ENCODE measurements at regions not wholly inside any gene's neighbourhood (a gene's known extent, or its start where the extent isn't known, plus 50 kb on each side); places are given as distances from the start of the nearest gene placed in this dataset.

DNA sequence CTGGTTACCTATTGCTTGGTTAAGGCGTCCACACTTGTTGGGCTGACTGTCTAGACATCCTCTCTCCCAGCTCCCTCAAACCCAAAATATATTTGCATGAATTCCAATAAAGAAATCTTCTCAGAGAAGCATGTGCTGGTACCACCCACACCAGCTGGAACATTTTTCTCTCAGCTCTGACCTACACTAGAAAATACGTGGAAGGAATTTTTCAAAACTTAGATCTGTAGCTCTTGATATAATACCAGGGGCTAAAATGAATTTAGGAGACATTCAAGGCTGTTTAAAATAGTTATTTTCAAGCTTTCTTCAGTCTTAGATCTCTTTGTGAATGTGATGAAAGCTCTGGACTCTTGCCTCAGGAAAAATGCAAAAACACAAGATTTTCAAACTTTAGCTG lies 590.4 kb downstream of the PDCD6IP start:
- Histone ChIP-seq H3K79me2 (ENCODE audit: control insufficient read depth, insufficient read depth, low read length) (no peaks in the 10 kb centered on the region), H3K27me3 (replicated peaks in 1 of 2; ENCODE audit: control insufficient read depth in 2 of 2, insufficient read depth in 2 of 2, low read length in 1 of 2) (no peaks in the 10 kb centered on the region), H3K27ac (ENCODE audit: control insufficient read depth, insufficient read depth) (no peak overlapping the region), H3K9me3 (replicated peaks; ENCODE audit: control insufficient read depth, insufficient read depth, low read length) (no peaks in the 10 kb centered on the region), H3K9ac (ENCODE audit: control insufficient read depth, insufficient read depth, low read length) (no peak overlapping the region), H4K20me1 (ENCODE audit: control insufficient read depth, insufficient read depth) (no peaks in the 10 kb centered on the region), H3K36me3 (ENCODE audit: control insufficient read depth in 2 of 2, insufficient read depth in 2 of 2, low read length in 1 of 2) (no peaks in the 10 kb centered on the region), H3K4me3 (no peak overlapping the region), H3K4me2 (ENCODE audit: control insufficient read depth, insufficient read depth) (no peak overlapping the region), H2AFZ (ENCODE audit: control insufficient read depth, low read depth, low read length) (no peak overlapping the region), H3K4me1 (ENCODE audit: control insufficient read depth, insufficient read depth, low read length) (no peaks in the 10 kb centered on the region)
- ChIA-PET SMC1A (ENCODE audit: uncharacterized antibody, unreplicated experiment) (interaction anchor here (1.3 kb wide), 1 partner anchor 128 kb away, joined by 3 read pairs; no protein-coding TSS in a partner anchor), POLR2A (no interaction called here), RAD21 (ENCODE audit: unreplicated experiment) (no interaction called here), CTCF (no interaction called here)
- ATAC-seq (no peak), DNase-seq (ENCODE audit: low read depth, low spot score) (no peak), FAIRE-seq (no peak)
- no TSS peak for BruUV-seq (replicated peaks)
- in situ Hi-C loops (cut with MboI) (no loop called here), intact Hi-C loops (cut with micrococcal nuclease; ENCODE audit: unreplicated experiment) (loop anchor here (5.0 kb wide), 1 partner anchor 183 kb away; no protein-coding TSS in a partner anchor)
- WGBS (ENCODE audit: insufficient coverage, insufficient replicate concordance, low lambda C conversion rate, missing lambda C conversion rate), result 8% methylated on average over 2 of the region's 2 CpGs
- TF ChIP-seq CREM (IDR thresholded peaks at IDR 0.05; ENCODE audit: low read depth) (no peak), RUNX3 (IDR thresholded peaks at IDR 0.05; ENCODE audit: low read length) (no peak), POLR2AphosphoS5 (IDR thresholded peaks at IDR 0.05; ENCODE audit: low read length) (no peak), YBX1 (IDR thresholded peaks at IDR 0.05) (no peak), RAD51 (IDR thresholded peaks at IDR 0.05) (no peak), SMAD5 (IDR thresholded peaks at IDR 0.05; ENCODE audit: low read depth) (no peak), FOXK2 (IDR thresholded peaks at IDR 0.05) (no peak), CBX5 (IDR thresholded peaks at IDR 0.05; ENCODE audit: low read depth) (no peak), SMC3 (IDR thresholded peaks at IDR 0.05; ENCODE audit: borderline replicate concordance, low read length) (no peak), SREBF2 (IDR thresholded peaks at IDR 0.05; ENCODE audit: low read length) (no peak)
- TF ChIP-seq, protein P1, sequence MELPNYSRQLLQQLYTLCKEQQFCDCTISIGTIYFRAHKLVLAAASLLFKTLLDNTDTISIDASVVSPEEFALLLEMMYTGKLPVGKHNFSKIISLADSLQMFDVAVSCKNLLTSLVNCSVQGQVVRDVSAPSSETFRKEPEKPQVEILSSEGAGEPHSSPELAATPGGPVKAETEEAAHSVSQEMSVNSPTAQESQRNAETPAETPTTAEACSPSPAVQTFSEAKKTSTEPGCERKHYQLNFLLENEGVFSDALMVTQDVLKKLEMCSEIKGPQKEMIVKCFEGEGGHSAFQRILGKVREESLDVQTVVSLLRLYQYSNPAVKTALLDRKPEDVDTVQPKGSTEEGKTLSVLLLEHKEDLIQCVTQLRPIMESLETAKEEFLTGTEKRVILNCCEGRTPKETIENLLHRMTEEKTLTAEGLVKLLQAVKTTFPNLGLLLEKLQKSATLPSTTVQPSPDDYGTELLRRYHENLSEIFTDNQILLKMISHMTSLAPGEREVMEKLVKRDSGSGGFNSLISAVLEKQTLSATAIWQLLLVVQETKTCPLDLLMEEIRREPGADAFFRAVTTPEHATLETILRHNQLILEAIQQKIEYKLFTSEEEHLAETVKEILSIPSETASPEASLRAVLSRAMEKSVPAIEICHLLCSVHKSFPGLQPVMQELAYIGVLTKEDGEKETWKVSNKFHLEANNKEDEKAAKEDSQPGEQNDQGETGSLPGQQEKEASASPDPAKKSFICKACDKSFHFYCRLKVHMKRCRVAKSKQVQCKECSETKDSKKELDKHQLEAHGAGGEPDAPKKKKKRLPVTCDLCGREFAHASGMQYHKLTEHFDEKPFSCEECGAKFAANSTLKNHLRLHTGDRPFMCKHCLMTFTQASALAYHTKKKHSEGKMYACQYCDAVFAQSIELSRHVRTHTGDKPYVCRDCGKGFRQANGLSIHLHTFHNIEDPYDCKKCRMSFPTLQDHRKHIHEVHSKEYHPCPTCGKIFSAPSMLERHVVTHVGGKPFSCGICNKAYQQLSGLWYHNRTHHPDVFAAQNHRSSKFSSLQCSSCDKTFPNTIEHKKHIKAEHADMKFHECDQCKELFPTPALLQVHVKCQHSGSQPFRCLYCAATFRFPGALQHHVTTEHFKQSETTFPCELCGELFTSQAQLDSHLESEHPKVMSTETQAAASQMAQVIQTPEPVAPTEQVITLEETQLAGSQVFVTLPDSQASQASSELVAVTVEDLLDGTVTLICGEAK (IDR thresholded peaks at IDR 0.05; ENCODE audit: borderline replicate concordance), result no peak
- TF ChIP-seq, protein P2, sequence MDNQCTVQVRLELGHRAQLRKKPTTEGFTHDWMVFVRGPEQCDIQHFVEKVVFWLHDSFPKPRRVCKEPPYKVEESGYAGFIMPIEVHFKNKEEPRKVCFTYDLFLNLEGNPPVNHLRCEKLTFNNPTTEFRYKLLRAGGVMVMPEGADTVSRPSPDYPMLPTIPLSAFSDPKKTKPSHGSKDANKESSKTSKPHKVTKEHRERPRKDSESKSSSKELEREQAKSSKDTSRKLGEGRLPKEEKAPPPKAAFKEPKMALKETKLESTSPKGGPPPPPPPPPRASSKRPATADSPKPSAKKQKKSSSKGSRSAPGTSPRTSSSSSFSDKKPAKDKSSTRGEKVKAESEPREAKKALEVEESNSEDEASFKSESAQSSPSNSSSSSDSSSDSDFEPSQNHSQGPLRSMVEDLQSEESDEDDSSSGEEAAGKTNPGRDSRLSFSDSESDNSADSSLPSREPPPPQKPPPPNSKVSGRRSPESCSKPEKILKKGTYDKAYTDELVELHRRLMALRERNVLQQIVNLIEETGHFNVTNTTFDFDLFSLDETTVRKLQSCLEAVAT (IDR thresholded peaks at IDR 0.05), result no peak
- TF ChIP-seq, protein P3, sequence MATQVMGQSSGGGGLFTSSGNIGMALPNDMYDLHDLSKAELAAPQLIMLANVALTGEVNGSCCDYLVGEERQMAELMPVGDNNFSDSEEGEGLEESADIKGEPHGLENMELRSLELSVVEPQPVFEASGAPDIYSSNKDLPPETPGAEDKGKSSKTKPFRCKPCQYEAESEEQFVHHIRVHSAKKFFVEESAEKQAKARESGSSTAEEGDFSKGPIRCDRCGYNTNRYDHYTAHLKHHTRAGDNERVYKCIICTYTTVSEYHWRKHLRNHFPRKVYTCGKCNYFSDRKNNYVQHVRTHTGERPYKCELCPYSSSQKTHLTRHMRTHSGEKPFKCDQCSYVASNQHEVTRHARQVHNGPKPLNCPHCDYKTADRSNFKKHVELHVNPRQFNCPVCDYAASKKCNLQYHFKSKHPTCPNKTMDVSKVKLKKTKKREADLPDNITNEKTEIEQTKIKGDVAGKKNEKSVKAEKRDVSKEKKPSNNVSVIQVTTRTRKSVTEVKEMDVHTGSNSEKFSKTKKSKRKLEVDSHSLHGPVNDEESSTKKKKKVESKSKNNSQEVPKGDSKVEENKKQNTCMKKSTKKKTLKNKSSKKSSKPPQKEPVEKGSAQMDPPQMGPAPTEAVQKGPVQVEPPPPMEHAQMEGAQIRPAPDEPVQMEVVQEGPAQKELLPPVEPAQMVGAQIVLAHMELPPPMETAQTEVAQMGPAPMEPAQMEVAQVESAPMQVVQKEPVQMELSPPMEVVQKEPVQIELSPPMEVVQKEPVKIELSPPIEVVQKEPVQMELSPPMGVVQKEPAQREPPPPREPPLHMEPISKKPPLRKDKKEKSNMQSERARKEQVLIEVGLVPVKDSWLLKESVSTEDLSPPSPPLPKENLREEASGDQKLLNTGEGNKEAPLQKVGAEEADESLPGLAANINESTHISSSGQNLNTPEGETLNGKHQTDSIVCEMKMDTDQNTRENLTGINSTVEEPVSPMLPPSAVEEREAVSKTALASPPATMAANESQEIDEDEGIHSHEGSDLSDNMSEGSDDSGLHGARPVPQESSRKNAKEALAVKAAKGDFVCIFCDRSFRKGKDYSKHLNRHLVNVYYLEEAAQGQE (IDR thresholded peaks at IDR 0.05; ENCODE audit: low read depth, low read length), result no peak
- TF ChIP-seq, protein P4, sequence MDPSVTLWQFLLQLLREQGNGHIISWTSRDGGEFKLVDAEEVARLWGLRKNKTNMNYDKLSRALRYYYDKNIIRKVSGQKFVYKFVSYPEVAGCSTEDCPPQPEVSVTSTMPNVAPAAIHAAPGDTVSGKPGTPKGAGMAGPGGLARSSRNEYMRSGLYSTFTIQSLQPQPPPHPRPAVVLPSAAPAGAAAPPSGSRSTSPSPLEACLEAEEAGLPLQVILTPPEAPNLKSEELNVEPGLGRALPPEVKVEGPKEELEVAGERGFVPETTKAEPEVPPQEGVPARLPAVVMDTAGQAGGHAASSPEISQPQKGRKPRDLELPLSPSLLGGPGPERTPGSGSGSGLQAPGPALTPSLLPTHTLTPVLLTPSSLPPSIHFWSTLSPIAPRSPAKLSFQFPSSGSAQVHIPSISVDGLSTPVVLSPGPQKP (IDR thresholded peaks at IDR 0.05; ENCODE audit: low read depth, low read length), result no peak
- TF ChIP-seq, protein P5, sequence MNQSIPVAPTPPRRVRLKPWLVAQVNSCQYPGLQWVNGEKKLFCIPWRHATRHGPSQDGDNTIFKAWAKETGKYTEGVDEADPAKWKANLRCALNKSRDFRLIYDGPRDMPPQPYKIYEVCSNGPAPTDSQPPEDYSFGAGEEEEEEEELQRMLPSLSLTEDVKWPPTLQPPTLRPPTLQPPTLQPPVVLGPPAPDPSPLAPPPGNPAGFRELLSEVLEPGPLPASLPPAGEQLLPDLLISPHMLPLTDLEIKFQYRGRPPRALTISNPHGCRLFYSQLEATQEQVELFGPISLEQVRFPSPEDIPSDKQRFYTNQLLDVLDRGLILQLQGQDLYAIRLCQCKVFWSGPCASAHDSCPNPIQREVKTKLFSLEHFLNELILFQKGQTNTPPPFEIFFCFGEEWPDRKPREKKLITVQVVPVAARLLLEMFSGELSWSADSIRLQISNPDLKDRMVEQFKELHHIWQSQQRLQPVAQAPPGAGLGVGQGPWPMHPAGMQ (IDR thresholded peaks at IDR 0.05; ENCODE audit: borderline replicate concordance), result no peak
